Glomerular visceral epithelial cell (primary cell): ENCODE measurements at regions not wholly inside any gene's neighbourhood (a gene's known extent, or its start where the extent isn't known, plus 50 kb on each side); places are given as distances from the start of the nearest gene placed in this dataset.
"Not testable (repeated sequence)": the region's sequence is repeated elsewhere in the genome, so short reads cannot be mapped to it uniquely, and the experiment has no call there.

ENCODE experiments used
- DNase-seq: peaks from one replicate; pipeline ENCODE4 v3.0.0-alpha.2; 2016; ENCODE audit errors: extremely low spot score

- DNase-seq = no peak
Observed at GRCh38 chr20:61073376-61073775, 178.7 kb upstream of the CDH4 start.

DNA sequence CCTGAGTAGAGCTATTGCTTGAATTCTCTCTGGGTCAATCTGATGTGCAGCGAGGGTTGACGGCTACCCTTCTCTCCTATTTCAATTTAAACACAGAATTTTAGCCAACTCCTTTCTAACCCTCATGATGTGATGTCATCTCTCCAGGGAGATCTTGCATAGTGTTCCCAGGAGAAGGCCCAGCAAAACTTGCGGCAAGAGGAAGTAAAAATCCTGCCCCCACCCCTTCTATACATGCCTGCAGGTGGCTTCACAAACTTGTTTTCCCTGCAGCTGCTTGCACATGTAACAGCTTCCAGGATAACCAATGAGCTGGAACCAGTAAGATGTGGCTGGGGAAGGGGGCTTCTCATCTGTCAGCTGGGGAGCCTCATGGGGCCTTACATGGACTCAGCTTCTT, 169.3 kb upstream of the CDH4 start:
- DNase-seq = no peak

- no peak for DNase-seq
Observed at GRCh38 chr20:61083431-61083830, 168.6 kb upstream of the CDH4 start.

DNA sequence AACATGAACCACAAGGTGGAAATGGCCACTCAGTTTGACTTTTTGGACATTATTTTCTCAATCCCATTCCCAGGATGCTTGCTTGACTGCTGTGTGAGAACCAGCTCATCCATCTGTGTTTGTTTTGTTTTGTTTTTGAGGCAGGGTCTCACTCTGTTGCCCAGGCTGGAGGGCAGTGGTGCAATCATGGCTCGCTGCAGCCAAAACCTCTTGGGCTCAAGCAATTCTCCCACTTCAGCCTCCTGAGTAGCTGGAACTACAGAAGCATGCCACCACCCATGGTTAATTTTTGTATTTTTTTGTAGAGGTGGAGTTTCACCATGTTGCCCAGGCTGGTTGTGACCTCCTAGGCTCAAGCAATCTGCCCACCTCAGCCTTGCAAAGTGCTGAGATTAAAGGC, 166.0 kb upstream of the CDH4 start:
- DNase-seq = no peak

DNA sequence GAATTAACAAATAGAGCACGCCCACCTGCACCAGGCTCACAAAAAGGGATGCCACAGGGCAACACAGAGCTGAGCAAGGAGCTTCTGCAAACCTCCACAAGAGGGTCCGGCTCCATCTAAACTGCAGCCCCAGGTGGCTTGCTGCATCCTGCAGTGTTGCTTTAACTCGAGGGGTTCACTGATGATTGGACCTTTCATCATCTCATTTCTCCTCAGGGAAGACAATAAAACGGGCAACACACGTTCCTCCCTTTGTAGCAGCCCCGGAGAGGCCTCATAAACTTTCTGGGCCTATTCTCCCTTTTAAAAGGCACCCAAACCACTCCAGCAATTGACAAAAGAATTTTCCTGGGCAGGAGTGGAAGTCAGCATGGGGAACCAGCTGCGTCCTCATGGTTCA, 161.5 kb upstream of the CDH4 start:
- no peak for DNase-seq

- no peak for DNase-seq
Observed at GRCh38 chr20:61092251-61092650, 159.8 kb upstream of the CDH4 start.

DNA sequence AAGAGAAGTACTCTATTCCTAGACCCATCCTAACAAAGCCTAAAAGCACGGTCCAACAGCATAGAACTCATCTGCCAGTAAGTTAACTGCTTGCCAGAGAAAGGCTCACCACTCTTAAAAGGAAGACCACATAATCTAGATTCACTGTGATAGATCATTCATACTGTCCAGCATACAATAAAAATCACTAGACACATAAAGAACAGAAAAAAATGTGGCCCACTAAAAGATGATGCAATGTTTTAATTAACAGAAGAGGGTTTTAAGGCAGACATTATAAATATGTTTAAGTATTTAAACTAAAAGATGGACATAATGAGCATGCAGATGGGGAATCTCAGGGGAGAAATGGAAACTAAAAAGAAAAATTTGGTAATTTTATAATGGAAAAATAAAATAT, 157.5 kb upstream of the CDH4 start:
- no peak for DNase-seq

DNA sequence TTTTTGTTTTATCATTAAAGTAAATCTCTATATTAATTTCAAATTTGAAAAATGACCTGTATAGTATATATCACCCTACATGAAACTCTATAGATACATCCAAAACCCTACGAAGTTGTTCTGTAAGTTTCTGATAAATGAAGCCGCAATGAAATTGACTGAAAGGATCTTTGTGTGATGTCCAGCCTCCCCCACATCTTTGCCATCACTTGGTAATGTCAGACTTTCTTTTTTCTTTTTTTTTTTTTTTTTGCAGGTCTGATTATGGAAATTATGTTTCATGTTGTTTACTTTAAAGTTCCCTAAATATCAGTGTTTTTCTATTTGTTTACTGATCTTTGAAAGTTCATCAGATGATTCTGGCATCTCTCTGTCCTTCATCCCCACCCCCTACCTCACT, 155.6 kb upstream of the CDH4 start:
- no peak for DNase-seq

DNA sequence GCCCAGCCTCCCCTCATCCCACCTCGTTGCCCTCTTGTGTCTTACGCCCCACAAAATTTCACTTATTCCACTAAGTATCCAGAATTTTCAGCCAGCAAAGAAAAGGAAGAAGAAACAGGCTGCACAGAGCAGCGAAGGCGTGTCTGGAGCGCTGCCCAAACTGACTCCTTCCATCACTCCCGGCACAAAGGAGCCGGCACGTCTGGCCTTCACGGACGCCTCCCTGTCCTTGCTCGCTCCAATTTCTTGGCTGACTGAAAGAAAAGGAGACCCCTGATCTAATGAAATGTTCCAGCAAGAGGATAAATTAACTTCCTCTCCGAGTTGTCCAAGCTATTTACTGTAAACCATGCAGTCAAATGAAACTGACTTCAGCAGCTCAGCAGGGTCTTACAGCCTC, 152.3 kb upstream of the CDH4 start:
- no peak for DNase-seq

- DNase-seq = no peak
Observed at GRCh38 chr20:61100489-61100888, 151.6 kb upstream of the CDH4 start.

DNA sequence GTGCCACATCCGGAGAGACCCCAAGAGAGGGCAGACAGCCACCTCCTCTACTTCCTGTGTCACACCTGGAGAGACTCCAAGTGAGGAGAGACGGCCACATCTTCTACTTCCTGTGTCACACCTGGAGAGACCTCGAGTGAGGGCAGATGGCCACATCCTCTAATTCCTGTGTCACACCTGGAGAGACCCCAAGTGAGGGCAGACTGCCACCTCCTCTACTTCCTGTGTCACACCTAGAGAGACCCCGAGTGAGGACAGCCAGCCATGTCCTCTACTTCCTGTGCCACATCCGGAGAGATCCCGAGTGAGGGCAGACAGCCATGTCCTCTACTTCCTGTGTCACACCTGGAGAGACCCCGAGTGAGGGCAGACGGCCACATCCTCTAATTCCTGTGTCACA, 150.7 kb upstream of the CDH4 start:
- DNase-seq = not testable (repeated sequence)

DNA sequence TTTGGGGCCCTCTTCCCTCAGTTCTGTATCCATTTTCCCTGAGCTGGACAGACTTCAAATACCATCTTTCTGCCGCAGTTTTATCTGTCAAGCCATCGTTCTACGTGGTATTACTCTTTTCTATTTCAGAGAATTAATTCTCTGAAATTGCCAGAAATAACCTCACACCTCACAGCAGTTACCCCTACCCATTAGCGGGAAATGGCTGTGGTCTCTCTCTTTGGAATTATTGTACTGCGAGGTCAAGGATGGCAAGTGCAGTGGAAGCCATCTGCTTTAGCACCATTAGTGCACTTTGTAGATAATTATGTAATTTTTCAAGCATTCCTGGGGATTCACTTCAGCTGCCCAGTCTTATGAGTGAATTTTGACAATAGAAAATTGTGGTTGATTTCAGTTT, 147.8 kb upstream of the CDH4 start:
- no peak for DNase-seq

DNA sequence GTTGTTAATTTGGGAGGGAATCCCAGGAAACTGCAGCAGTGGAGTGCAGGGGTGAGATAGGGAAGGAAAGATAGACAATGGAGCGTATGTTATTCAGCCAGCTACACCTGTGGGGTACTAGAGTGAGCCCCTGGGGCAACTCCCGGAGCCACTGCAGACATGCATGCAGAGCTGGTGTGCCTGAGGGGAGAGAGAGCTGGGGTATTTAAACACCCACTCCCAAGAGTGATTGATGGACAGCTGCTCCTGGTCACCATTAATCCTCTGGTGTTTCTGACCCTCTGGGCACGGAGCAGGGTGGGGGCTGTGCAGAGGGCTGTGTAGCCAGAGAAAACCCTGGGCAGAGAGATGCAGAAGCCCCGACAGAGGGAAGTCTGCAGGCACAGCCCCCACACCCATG, 146.7 kb upstream of the CDH4 start:
- DNase-seq = no peak

GRCh38 chr20:61106438-61106837, 145.6 kb upstream of the CDH4 start:
- no peak for DNase-seq

DNA sequence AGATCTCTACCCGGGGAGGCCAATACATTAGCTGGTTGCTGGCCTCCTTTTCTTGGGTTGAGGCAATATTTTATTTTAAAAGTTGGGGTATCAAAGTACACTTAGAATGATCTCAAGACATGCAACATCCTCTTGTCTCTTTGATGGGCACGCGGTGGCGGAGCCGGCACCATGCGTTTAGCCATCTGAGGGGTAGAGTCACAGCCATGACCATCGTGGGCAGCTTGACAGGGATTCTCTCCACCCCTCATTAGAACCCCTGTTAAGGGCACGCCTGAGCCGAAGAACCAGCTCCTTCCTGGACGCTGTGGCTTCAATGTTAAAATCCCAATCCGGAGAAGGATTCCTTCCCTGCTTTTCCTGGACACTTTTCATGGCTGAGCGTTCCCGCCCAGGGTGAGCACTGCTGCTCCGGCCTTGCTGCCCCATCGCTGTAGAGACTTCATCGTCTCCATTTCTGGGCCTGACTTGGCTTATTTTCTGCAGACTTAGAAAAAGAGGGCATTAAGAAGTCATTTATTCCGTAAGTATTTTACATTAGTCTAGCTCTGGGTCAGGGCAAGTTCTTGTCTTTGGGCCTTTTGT, 142.7 kb upstream of the CDH4 start:
- DNase-seq = no peak

- peak; percentile 11 for DNase-seq
Observed at GRCh38 chr20:61112515-61112914, 139.5 kb upstream of the CDH4 start.

DNA sequence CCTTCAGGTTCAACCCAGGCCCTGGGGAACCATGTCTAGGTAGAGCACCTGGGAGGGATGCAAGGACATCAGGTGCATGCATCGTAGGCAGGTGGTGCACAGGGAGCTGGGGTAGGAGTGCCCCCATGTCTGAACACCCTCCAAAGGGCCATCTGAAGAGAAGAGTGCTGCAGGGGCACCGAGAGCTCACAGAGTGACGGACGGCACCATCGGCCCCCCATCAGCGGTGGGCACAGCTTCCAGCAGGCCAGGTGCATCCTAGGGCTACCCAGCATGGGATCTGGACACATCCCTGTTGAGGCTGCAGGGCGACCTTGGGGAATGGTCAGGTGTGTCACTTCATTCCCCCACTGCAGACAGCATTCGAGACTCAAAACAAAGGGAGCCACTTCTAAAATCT, 138.3 kb upstream of the CDH4 start:
- no peak for DNase-seq

GRCh38 chr20:61114493-61115175, 137.4 kb upstream of the CDH4 start:
- DNase-seq = no peak

GRCh38 chr20:61115364-61116065, 136.5 kb upstream of the CDH4 start:
- DNase-seq = no peak

DNA sequence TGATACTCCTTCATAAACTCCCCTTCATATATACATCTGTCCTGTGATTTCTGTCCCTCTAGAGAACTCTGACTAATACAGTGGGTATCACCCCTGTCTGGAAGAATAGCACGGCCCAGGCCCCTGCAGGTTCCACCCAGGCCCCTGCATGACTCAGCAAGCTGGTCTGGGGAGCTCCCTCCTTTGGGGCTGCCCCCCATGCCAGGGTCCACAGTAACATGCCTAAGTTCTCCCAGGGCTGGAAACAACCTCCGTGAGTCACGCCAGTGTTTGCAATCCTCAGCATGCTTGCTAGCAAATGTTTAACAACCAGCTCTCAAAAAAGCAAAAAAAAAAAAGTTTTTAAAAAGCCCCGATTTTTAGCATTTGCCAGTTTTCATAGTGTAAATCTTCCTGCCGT, 134.3 kb upstream of the CDH4 start:
- DNase-seq = peak; percentile 97

- peak; percentile 90 for DNase-seq
Observed at GRCh38 chr20:61118429-61119224, 133.4 kb upstream of the CDH4 start.

- no peak for DNase-seq
Observed at GRCh38 chr20:61119273-61119672, 132.8 kb upstream of the CDH4 start.
